Germinal center (tissue), 1 donor: ENCODE measurements at regions not wholly inside any gene's neighbourhood (a gene's known extent, or its start where the extent isn't known, plus 50 kb on each side); places are given as distances from the start of the nearest gene placed in this dataset.

ENCODE experiments used
- DNase-seq: peaks from one replicate; pipeline ENCODE4 v3.0.0; 2012; ENCODE audit warnings: mixed read lengths, low spot score

DNA sequence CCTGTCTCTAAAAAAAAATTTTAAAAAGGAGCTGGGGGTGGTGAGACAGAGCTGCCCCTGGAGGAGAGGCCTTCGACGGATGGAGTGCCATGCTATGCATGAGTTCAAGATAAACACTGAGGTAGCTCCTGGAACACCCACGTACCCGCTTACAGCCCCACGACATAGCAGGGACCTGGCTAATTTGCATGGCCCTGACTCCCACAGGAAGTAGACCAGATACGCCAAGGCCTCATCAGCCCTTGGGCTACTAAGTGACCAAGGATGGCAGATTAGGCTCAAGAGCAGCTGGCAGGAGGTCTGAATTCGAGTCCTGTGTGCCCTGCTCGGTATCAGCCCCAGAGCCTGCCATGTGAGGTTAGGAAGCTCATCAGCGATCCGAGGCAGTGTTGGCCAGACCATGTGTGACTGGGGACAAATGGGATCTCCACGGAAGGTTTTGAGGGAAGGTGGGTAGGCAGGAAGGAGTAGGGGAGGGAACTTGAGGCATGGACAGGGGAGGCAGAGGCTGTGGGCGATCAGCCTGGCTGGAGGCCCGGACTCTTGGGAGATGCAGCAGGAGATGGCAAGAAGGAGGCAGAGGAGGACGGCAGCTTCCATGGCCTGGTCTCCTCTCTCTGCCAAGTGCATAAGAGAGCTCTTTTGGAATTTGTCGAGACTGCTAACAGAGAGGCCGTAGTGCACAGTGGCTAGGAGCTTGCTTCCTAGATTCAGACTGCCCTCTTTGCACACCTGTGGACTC is 218.3 kb downstream of the GLI2 start:
- no peak for DNase-seq

DNA sequence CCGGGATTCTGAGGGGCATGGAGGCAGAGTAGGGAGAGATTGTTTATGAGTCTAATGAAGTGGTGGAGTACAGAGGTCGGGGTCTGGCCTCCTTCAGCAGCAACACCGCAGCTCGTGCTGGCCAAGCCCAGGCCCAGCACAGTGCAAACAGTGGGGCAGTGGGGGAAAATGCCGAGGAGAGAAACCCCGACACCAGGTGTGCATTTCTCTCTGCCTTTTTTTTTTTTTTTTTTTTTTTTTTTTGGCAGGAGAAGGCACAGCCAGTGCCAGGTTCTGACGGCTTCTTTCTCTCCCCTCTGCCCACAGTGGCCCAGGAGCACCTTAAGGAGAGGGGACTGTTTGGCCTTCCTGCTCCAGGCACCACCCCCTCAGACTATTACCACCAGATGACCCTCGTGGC is 219.3 kb downstream of the GLI2 start:
- no peak for DNase-seq

DNA sequence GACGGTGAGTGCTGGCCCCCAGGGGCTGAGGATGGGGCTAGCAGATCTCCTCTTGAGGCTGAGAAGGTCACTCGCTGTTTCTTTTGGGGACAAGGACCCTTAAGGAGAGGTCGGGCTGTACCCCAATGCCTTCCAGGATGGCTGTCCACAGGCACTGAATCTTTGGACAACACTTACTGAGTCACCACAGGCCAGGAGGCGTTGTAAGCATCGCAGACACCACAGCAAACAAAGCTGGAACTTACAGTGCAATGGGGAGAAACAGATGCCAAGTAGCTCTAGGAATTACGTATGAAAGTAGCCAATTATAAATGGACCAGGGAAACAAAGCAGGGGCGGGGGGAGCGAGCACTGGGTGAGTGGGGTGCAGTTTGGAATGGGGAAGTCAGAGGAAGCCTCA is 219.8 kb downstream of the GLI2 start:
- no peak for DNase-seq

DNA sequence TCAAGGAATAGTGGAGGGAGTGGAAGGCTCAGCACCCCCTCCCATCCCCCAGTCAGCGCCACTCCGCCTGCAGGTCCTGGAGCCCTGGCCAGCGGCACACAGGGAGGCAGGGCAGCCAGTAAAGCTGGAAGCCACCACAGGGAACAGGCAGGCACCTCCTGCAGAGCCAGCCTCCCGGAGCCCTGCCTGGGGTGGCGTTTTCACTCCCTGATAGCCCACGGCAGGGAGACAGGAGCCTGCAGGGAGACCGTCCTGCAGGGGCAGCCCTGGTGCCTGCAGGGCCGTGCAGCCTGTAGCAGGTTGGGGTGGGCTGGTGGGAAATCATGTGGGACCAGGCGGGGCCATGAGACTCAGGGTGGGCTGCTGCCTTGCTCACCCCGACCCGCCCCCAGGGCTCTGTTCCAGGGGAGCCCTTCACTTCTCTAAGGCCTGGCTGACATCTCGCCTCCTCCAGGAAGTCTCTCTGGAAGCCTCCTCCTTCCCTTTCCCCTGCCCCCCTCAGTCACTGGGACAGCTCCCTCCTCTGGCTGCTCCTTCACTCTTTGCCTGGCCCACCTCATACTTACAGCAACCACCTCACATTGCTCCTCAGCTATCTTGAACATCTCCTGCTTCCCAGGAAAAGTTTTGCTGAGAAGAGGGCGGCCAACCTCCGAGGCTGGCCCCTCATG is 221.0 kb downstream of the GLI2 start:
- no peak for DNase-seq

DNA sequence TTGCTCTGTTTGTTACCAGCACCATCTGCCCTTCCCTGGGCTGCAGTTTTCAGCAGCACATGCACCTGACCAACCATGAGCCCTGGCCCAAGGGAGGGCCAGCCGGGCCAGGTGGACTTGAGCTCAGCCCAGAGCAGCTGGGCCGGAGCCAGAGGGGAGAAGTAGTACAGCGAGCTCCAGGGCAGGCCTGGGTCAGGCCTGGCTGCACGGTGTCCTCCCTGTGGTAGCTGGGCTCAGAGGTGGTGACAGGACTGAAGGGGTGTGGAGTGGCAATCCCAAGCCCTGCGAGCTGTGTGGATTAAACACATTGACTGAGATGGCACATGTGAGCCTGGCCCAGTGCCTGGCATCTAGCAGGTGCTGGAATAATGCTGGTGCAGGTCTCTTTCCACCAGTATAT is 222.2 kb downstream of the GLI2 start:
- DNase-seq: no peak

DNA sequence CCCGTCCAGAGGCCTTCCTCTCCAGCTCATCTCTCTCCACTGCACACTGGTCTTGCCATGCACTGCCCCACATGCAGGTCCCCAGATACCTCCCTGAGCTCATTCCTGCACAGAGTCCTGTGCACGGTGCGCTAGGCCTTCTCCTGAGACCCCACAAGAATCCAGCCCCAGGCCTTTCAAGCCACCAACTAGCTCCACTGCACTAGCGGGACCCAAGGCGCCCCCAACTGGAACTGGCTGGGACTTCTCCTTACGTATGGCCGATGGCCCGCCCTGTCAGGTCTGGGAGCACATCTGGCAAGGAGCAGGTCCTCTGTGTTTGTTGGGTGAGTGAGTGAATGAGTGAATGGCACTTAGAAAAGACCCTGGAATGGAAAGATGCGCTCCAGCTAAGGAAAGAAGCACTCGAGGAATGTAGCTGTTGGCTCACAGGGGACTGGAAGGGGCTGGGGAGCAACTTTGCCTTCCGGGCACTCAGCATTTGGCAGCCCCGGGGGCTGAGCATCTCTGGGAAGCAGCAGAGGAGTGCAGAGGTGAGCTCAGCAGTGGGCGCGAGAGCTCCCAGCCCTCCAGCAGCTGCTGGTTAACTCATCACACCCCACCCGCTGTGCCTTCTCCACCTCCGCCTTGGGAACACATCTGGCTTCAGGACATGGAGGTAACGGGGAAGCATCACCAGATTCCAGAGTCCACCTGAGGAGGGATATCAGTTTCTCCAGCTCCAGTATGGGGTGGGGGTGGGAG is 223.1 kb downstream of the GLI2 start:
- no peak for DNase-seq

DNA sequence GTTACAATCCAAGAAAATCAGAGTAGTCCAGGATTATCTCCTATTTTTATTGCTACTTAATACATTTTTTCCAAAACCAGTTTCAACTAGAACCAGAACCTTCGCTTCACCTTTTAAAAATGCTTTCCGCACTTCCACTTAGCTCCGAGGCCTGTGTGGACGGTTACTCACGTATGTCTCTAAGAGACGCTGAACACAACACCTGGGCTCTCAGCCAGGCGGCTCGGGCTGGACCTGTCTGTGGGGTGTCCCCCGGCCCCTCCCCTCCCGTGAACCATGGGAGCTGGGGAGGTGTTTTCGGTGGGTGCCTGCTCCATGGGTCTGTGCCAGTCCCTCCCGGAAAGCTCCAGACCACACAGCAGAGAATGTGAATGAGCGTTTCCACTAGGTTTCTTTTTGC is 223.8 kb downstream of the GLI2 start:
- no peak for DNase-seq

DNA sequence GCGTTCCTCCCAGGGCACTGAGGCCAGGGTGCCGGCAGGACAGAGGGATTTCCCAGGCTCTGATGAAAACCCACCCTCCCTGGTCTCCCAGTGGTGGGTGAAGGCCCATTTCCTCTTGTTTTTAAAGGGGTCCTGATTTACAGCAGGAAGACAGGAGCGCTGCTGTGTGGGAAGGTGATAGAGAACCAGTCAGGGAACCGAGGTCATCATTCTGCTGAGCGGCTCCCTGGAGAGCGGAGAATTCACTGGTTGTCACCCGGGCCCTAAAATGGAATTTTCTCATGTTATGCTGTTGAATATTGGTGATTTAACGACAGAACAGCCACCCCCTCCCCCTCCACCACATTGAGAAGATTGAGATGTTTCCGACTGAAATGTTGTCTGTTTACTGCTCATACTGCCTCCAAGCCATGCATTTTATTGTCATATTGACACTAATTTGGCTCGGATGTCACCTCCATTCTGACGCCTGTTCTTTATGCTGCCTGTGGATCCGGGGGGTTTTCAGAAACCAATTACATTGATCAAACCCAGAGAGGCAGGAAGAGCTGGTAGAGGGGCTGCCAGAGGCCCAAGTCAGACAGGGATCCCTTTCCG is 225.2 kb downstream of the GLI2 start:
- DNase-seq: no peak

DNA sequence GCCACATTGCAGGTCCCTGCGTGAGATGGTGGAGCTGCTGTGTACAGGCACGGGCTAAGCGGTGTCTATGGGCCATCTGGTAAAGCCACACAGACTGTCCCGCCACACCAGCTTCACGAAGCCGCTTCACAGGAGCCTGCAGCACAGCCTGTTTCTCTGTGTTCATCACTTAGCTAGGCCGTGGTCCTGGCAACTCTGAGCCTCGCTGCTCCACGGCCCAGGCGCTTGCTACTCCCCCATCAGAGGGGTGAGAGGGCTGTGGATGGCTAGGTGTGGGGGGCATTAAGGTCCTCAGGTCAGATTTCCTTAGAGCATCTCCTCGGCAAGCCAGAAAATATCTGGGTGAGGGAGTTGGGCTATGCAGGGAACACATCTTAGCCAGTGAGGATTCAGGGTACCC is 225.7 kb downstream of the GLI2 start:
- no peak for DNase-seq

DNA sequence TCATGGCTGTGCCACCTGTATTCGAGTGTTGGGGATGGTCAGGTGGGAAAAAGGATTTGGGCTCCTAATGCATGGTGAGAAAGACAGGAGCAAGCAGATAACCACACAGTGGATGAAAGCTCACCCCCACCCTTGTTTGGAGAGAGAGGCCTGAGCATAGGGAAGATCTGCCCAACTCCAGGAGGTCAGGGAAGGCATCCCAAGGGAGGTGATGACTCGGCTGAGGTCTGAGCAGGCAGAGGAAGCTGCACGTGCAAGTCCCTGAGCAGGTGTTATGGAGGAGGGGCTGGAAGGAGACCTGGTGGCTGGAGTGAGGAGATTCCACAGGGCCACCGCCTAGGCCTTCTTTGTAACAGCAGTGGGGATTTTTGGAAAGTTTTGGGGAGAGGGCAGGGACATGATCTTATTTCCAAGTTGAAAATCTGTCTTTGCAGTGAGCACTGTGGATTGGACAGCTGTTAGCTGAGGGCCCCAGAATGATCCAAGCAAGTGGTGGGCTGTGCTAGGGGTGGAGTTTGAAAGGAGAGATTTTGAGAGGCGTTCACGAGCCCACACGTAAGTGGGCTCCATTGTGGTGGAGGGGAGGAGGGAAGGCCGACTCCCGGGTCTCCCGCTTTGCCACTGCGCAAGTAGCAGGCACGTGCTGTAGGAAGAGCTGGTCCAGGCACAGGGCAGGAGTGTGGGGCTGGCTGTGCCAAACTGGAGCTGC is 228.5 kb downstream of the GLI2 start:
- no peak for DNase-seq

DNA sequence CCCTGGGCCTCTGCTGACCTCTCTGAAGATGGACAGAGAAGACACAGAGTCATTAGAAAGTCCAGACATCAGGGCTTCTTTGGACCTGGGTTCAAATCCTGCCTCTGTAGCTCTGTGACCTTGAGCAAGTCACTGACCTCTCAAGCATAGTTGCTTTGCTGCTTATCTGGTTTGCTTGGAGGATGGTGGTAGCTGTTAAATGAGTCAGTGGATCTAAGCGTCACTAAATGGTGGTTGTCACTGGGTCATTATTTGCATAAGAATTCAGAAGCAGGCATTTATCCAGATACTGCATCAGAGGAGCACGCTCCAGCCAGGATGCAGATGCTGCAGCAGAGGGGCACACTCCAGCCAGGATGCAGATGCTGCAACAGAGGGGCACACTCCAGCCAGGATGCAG is 229.2 kb downstream of the GLI2 start:
- no peak for DNase-seq

DNA sequence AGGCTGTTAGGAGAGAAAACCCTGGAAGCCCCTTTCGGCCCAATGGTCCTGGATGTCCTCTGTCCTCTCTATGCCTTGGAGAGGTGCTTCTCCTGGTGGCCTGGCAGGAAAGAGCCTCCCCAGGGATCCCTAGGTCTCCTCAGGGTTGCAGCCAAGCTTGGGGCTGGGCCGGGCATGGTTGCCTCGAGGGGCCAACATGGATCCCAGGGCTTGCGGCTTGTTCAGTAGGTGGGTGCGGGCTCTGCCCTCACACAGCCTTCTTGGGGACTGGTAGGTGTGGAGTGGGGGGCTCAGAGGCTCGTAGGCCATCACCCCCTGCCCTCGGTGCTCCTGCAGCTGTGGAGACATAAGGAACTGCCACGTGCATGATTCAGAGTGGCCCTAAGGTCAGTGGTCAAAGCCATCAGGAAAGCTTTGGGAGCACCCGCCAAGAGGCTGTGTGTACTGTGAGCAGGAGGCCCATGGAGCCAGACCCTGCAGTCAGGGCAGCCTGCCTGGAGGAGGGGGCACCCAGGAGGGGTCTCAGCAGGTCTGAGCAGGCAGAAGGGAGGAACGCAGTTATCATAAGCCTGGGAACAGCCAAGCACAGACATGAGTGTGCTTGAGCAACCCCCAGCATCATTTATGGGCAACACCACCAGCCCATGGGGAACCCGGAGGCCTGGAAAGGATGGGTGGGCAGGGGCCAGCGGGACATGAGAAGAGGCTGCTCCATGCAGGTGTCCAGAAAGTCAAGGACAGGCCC is 231.0 kb downstream of the GLI2 start:
- DNase-seq: no peak

DNA sequence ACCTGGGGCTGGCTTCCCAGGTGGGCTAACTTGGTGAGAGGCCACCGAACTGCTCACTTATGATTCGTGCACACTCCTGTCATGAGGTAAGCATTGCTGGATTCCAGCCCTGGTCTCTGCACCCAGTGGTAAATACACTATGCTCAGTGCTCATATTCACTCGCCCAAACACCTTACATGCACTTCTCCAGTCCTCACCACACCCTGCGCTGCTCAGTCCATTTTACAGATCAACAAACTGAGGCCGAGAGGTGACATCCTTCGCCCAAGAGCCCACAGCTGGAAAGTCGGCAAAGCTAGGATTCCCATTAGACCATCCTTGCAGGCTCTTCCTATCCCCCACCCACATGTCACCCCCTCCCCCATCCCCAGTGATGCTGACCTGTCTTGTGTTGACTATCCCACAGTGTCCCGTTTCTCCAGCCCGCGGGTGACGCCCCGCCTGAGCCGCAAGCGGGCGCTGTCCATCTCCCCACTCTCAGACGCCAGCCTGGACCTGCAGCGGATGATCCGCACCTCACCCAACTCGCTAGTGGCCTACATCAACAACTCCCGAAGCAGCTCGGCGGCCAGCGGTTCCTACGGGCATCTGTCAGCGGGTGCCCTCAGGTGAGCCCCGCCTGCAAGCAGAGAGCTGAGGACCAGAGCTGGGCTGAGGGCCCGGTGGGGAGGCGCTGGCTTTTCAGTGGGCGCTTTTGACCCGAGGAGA is 232.8 kb downstream of the GLI2 start:
- no peak for DNase-seq

DNA sequence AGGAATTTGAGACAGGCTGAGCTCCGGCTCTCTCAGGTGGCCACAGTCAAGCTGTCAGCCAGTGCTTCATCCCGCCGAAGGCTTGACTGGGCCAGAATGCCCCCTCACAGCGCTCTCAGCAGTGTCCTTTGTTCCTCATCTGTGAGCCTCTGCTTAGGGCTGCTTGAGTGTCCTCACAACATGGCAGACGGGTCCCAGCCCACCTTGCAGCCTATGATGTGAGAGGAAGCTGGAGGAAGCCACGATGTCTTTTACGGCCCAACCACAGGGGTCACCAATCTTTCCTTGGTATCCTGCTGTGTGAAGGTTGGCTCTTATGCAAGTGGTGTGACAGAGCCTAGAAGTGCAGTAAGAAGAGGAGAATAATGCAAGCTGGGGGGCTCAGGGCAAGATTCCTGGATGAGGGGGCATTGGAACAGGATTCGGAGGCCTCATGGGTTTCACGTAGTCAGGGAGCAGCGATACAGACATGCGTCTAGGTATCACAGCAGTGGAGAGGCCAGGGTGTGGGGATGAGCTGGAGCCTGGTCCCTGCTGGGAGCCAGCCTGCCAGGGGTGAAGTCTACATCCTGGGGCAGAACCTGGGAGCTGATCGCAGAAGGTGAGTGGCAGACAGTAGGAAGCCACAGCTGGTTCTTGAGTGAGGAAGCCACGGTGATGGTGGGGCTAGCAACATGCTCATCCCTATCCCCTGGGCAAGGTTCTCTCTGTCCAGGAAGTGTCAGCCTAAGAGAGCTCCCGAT is 234.1 kb downstream of the GLI2 start:
- no peak for DNase-seq

DNA sequence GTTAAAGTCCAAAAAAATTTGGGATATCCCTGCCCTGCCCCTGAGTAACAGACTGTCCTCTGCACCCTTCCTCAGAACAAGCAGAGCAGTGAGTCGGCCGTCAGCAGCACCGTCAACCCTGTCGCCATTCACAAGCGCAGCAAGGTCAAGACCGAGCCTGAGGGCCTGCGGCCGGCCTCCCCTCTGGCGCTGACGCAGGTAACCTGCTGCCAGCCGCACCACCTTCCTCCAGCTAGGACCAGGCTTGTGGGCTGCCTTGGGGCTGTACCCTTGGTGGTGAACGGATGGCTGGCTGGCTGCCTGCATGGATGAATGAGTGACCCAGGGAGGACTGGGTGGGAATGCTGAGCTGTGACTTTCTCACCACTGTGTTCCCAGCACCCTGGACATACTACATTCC is 236.2 kb downstream of the GLI2 start:
- no peak for DNase-seq

DNA sequence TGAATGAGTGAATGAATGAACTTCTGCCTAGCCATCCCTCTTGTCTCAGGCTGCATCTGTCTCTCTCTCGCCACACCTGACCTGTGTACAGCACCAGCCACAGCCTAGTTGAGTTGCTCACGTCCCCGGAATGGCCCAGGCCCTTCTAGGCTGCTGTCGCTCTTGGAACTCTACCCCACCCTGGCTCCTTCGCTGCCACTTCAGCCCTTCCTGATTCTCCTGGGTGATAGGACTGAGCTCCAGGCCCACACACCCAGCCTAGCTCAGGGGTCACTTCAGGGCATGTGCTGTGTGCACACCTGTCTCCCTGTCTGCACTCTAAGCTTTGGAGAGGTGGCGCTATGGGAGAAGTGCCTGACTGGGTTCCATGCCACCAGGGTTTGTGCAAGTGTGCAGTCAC is 236.6 kb downstream of the GLI2 start:
- DNase-seq: no peak

DNA sequence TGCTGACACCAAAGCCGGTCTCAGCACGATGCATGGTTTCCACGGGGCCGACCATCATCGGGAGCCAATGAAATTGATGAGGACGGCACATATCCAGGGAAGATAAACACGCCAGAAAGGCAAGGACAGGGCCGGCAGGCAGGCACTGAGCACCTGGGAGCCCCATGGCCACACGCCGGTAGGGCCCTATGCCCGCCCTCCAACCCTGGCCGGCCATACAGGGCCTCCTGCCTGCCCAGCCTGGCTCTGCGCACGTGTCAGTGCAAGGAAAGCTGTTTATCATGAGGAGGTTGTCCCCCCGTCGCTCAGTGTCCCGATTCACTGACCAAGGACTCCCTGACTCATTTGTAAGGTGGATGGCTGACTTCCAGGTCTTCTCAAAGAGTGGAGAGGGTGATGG is 237.5 kb downstream of the GLI2 start:
- no peak for DNase-seq

DNA sequence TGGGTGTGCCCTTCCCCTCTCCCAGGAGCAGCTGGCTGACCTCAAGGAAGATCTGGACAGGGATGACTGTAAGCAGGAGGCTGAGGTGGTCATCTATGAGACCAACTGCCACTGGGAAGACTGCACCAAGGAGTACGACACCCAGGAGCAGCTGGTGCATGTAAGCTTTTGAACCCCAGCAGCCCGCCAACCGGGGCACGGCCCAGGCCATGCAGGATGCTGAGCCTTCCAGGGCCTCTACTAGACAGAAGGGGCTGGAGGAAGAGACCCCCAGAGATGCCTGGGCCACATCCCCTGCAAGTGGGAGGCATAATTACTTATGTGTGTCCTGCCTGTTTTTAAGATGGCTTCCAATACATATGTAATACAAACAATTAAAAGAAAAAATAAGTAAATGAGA is 239.3 kb downstream of the GLI2 start:
- no peak for DNase-seq

DNA sequence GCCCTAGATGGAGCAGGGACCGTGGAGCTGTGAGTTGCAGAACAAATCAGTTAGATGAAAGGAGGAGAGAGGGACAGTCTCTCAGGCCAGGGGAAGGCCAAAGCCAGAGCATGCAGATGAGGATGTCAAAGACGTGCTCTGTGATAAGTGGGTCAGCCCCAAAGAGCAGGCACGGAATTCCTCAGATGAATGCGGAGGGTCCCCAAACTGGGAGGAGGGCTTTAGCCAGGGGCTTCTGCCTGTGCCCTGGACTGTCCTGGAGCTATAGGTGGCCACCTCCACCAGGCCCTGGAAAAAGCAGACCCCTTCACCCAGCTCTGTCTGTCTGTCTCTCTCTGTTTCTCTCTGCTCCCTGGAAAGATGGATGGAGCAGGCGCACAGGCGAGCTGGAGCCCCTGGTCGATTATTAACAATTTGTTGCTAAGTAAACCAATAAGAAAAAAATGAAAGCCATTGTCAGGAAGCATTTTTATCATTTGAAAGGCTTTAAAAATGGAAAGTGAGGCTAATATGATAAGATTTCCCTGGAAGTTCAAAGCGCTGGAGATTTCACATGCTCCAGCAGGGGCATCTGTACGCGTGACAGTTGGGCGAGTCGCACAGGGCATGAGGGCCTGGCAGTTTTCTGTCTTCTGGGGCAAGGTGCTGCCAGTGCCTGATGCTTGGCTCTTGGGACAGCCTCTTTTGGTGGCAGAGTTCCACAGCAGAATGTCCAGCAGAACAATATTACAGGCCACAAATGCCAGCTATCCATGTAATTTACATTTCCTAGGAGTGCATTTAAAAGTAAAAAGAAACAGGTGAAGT is 241.0 kb downstream of the GLI2 start:
- no peak for DNase-seq
